IMR-90 (cell line): ENCODE measurements at regions not wholly inside any gene's neighbourhood (a gene's known extent, or its start where the extent isn't known, plus 50 kb on each side); places are given as distances from the start of the nearest gene placed in this dataset.
"Not testable (repeated sequence)": the region's sequence is repeated elsewhere in the genome, so short reads cannot be mapped to it uniquely, and the experiment has no call there.

Experiments
- ATAC-seq: fragments of 200-7000 bp; cut with Tn5 transposase; 2 replicates; pipeline ENCODE4 v1.9.1; 2020; ENCODE audit warnings: low read depth, mild to moderate bottlenecking, moderate library complexity
- BruUV-seq: library from RNA; stranded (reverse); fragments of 400-500 nt; replicated peaks from 2 replicates; lab custom pipeline; 2021; lab: Mats Ljungman, UMichigan
- CTCF ChIA-PET: fragments of 300-600 bp; formaldehyde crosslinking; extraction: SDS; loops from one replicate; lab custom pipeline; 2021; ENCODE audit warnings: antibody characterized with exemption; lab: Yijun Ruan, JAX
- POLR2A ChIA-PET: fragments of 300-600 bp; sonication (Branson Sonifier 250); formaldehyde crosslinking; loops from one replicate; lab custom pipeline; 2022; ENCODE audit warnings: antibody characterized with exemption; ENCODE audit not compliant: unreplicated experiment; lab: Charles Lee
- DNase-seq: peaks from one replicate; pipeline ENCODE4 v3.0.0; 2013
- H2AFZ ChIP-seq: replicated peaks from 2 replicates; pipeline ENCODE3; 2013; ENCODE audit warnings: low read length, mild to moderate bottlenecking; ENCODE audit not compliant: poor library complexity
- H2AK5ac ChIP-seq: 2 replicates; pipeline ENCODE4 v1.6.1; 2013; ENCODE audit warnings: low read depth, low read length, inconsistent platforms
- H2AK9ac ChIP-seq: replicated peaks from 2 replicates; pipeline ENCODE3; 2013; ENCODE audit warnings: mild to moderate bottlenecking, low read depth, low read length, moderate library complexity; ENCODE audit not compliant: poor library complexity
- H2BK120ac ChIP-seq: 2 replicates; pipeline ENCODE4 v1.6.1; 2013; ENCODE audit warnings: low read depth, low read length, inconsistent platforms
- H2BK15ac ChIP-seq: 3 replicates; pipeline ENCODE4 v1.6.1; 2013; ENCODE audit warnings: low read depth, low read length, inconsistent platforms
- H2BK20ac ChIP-seq: 2 replicates; pipeline ENCODE4 v1.6.1; 2013; ENCODE audit warnings: low read depth, mild to moderate bottlenecking, inconsistent platforms, low read length, moderate library complexity
- H2BK5ac ChIP-seq: 2 replicates; pipeline ENCODE4 v1.6.1; 2013; ENCODE audit warnings: mild to moderate bottlenecking, low read depth, low read length, inconsistent platforms; ENCODE audit not compliant: poor library complexity, severe bottlenecking
- H3K14ac ChIP-seq: replicated peaks from 2 replicates; pipeline ENCODE4 v1.6.1; 2013; ENCODE audit warnings: low read depth, low read length, inconsistent platforms
- H3K18ac ChIP-seq: 2 replicates; pipeline ENCODE4 v1.6.1; 2013; ENCODE audit warnings: low read depth, low read length, control low read depth
- H3K23ac ChIP-seq: 2 replicates; pipeline ENCODE4 v1.6.1; 2013; ENCODE audit warnings: low read depth, low read length, inconsistent platforms
- H3K27ac ChIP-seq: 2 replicates; pipeline ENCODE4 v1.5.1; 2013; ENCODE audit warnings: mild to moderate bottlenecking, control low read depth, low read length; ENCODE audit not compliant: insufficient read depth
- H3K27me3 ChIP-seq: 2 replicates; pipeline ENCODE4 v1.6.1; 2013; ENCODE audit warnings: low read length; ENCODE audit not compliant: control insufficient read depth, insufficient read depth
- H3K36me3 ChIP-seq: 2 replicates; pipeline ENCODE4 v1.6.1; 2013; ENCODE audit warnings: low read length, mixed read lengths; ENCODE audit not compliant: control insufficient read depth, insufficient read depth
- H3K4ac ChIP-seq: 2 replicates; pipeline ENCODE4 v1.6.1; 2013; ENCODE audit warnings: low read depth, low read length, inconsistent platforms
- H3K4me1 ChIP-seq: 2 replicates; pipeline ENCODE4 v1.6.1; 2013; ENCODE audit warnings: low read length, mixed read lengths; ENCODE audit not compliant: control insufficient read depth, insufficient read depth
- H3K4me2 ChIP-seq: 2 replicates; pipeline ENCODE4 v1.6.1; 2013; ENCODE audit warnings: low read depth, mild to moderate bottlenecking, control low read depth, low read length, moderate library complexity
- H3K4me3 ChIP-seq: 2 replicates; pipeline ENCODE4 v1.5.1; 2013; ENCODE audit warnings: low read depth, mild to moderate bottlenecking, control low read depth, low read length, moderate library complexity; ENCODE audit not compliant: insufficient read depth
- H3K56ac ChIP-seq: 2 replicates; pipeline ENCODE4 v1.6.1; 2013; ENCODE audit warnings: low read length, inconsistent platforms; ENCODE audit not compliant: insufficient read depth; ENCODE audit errors: extremely low read depth
- H3K79me1 ChIP-seq, 2 experiments: 2 replicates each; pipeline ENCODE4 v1.6.1; 2013; ENCODE audit warnings: low read length in 2 of 2, inconsistent platforms in 1 of 2, low read depth in 1 of 2
- H3K9ac ChIP-seq: 2 replicates; pipeline ENCODE4 v1.6.1; 2013; ENCODE audit warnings: low read depth, low read length, control low read depth
- H3K9me1 ChIP-seq: 2 replicates; pipeline ENCODE4 v1.6.1; 2013; ENCODE audit warnings: low read length, inconsistent platforms; ENCODE audit not compliant: insufficient read depth
- H3K9me3 ChIP-seq: 2 replicates; pipeline ENCODE4 v1.6.1; 2013; ENCODE audit warnings: low read length; ENCODE audit not compliant: control insufficient read depth, insufficient read depth
- H4K20me1 ChIP-seq: 2 replicates; pipeline ENCODE4 v1.6.1; 2013; ENCODE audit warnings: low read length, inconsistent platforms; ENCODE audit not compliant: insufficient read depth
- H4K5ac ChIP-seq: 2 replicates; pipeline ENCODE4 v1.6.1; 2013; ENCODE audit warnings: mild to moderate bottlenecking, low read depth, low read length, control low read depth
- H4K8ac ChIP-seq, 2 experiments: 2 replicates each; pipeline ENCODE4 v1.6.1; 2013; ENCODE audit warnings: low read depth in 2 of 2, low read length in 2 of 2, control low read depth in 1 of 2, inconsistent platforms in 1 of 2
- H4K91ac ChIP-seq: 2 replicates; pipeline ENCODE4 v1.6.1; 2013; ENCODE audit warnings: low read depth, low read length, inconsistent platforms; ENCODE audit not compliant: insufficient read depth
- WGBS, 2 experiments: methylation state at CpG; one replicate each; pipeline versions ENCODE4 v1.1.5 to v1.1.7; 2013; ENCODE audit warnings: missing lambda C conversion rate in 2 of 2; ENCODE audit not compliant: insufficient read length in 1 of 2; ENCODE audit errors: extremely low coverage in 2 of 2; 5-methylcytosine and 5-hydroxymethylcytosine counted together
- dilution Hi-C: fragments of 300-500 bp; cut with HindIII; formaldehyde crosslinking; loops from one replicate; pipeline ENCODE4 v1.14.3; 2018; ENCODE audit warnings: low sequenced_read_pairs; ENCODE audit not compliant: unreplicated experiment
- in situ Hi-C: fragments of 300-500 bp; cut with MboI; formaldehyde crosslinking; loops from 3 replicates; pipeline ENCODE4 v1.14.3; 2019; ENCODE audit warnings: low sequenced_read_pairs, inconsistent platforms, mixed read lengths
- intact Hi-C: fragments of 100-400 bp; cut with micrococcal nuclease; formaldehyde crosslinking; loops from 2 replicates; pipeline ENCODE4 v1.10.0; 2022

DNA sequence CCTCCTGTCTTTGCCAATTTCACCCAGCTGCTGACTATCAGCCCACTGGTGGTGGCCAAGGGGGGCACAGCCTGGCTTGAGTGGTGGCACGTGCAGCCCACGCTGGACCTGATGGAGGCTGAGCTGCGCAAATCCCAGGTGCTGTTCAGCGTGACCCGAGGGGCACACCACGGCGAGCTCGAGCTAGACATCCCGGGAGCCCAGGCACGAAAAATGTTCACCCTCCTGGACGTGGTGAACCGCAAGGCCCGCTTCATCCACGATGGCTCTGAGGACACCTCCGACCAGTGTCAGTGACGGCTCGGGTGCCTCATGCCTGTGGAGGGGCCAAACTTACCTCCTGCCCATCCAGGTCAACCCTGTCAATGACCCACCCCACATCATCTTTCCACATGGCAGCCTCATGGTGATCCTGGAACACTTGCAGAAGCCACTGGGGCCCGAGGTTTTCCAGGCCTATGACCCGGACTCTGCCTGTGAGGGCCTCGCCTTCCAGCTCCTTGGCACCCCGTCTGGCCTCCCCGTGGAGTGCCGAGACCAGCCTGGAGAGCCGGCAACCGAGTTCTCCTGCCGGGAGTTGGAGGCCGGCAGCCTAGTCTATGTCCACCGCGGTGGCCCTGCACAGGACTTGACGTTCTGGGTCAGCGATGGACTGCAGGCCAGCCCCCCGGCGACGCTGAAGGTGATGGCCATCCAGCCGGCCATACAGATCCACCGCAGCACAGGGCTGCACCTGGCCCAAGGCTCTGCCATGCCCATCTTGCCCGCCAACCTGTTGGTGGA is 180.2 kb downstream of the TBC1D2B start:
- H3K18ac ChIP-seq, H3K9me1 ChIP-seq, H4K20me1 ChIP-seq, H2BK15ac ChIP-seq, ATAC-seq, H3K4ac ChIP-seq, H3K36me3 ChIP-seq, H3K23ac ChIP-seq, H2BK20ac ChIP-seq, H4K8ac ChIP-seq, H3K56ac ChIP-seq, H2BK5ac ChIP-seq, dilution Hi-C loops, in situ Hi-C loops, POLR2A ChIA-PET, H3K27ac ChIP-seq, BruUV-seq, H2BK120ac ChIP-seq, H3K9me3 ChIP-seq, H2AK5ac ChIP-seq, CTCF ChIA-PET, H3K4me2 ChIP-seq, H2AK9ac ChIP-seq, H4K5ac ChIP-seq, H3K9ac ChIP-seq, H2AFZ ChIP-seq, DNase-seq, H4K91ac ChIP-seq, H3K4me3 ChIP-seq, H3K27me3 ChIP-seq, H3K14ac ChIP-seq, H3K4me1 ChIP-seq, intact Hi-C loops, H3K79me1 ChIP-seq: not testable (repeated sequence)
- WGBS, 2 experiments = 83% methylated on average over 14 of the region's 37 CpGs; no CpG with 5 or more reads in 1 of the 2 experiments

DNA sequence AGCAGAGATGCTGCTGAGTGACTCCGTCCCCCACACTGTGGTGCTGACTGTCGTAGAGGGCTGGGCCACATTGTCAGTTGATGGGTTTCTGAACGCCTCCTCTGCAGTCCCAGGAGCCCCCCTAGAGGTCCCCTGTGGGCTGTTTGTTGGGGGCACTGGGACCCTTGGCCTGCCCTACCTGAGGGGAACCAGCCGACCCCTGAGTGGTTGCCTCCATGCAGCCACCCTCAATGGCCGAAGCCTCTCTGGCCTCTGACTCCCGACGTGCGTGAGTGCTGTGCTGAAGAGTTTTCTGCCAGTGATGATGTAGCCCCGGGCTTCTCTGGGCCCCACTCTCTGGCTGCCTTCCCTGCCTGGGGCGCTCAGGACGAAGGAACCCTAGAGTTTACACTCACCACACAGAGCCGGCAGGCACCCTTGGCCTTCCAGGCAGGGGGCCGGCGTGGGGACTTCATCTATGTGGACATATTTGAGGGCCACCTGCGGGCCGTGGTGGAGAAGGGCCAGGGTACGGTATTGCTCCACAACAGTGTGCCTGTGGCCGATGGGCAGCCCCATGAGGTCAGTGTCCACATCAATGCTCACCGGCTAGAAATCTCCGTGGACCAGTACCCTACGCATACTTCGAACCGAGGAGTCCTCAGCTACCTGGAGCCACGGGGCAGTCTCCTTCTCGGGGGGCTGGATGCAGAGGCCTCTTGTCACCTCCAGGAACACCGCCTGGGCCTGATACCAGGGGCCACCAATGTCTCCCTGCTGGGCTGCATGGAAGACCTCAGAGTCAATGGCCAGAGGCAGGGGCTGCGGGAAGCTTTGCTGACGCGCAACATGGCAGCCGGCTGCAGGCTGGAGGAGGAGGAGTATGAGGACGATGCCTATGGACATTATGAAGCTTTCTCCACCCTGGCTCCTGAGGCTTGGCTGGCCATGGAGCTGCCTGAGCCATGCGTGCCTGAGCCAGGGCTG is 181.1 kb downstream of the TBC1D2B start:
- H2BK15ac ChIP-seq, H4K91ac ChIP-seq, H3K4ac ChIP-seq, H3K27ac ChIP-seq, H2AK9ac ChIP-seq, in situ Hi-C loops, H2AK5ac ChIP-seq, H3K56ac ChIP-seq, dilution Hi-C loops, H3K27me3 ChIP-seq, CTCF ChIA-PET, H3K9me1 ChIP-seq, H2BK120ac ChIP-seq, H2AFZ ChIP-seq, H3K4me2 ChIP-seq, ATAC-seq, H3K4me1 ChIP-seq, DNase-seq, H3K9ac ChIP-seq, H3K9me3 ChIP-seq, H3K23ac ChIP-seq, H2BK5ac ChIP-seq, H4K8ac ChIP-seq, H4K5ac ChIP-seq, H3K4me3 ChIP-seq, H3K14ac ChIP-seq, intact Hi-C loops, H3K79me1 ChIP-seq, POLR2A ChIA-PET, H2BK20ac ChIP-seq, H3K18ac ChIP-seq, H3K36me3 ChIP-seq, BruUV-seq, H4K20me1 ChIP-seq: not testable (repeated sequence)
- WGBS, 2 experiments = 82% methylated on average over 4 of the region's 32 CpGs; no CpG with 5 or more reads in 1 of the 2 experiments
